ENCODE measurements at regions not wholly inside any gene's neighbourhood (a gene's known extent, or its start where the extent isn't known, plus 50 kb on each side); places are given as distances from the start of the nearest gene placed in this dataset.

DNA sequence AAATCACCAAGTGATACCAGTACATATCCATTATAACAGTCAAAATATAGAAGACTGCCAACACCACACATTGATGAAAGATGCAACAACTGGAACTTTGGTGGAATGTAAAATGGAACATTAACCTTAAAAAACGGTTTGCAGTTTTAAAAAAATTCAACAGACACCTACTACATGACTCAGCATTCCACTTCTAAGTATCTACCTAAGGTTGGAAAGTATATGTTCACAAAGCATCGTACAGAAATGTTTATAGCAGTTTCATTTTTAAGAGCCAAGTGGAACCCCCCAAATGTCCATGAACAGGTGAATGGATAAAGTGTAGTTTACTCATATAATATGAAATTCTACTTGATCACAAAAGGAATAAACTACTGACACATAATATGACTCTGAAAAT is 314.7 kb upstream of the ARRDC4 start:
- Histone ChIP-seq H3K4me3 (no peak overlapping the region), H3K4me1 (replicated peaks) (no peaks in the 10 kb centered on the region), H3K36me3 (no peaks in the 10 kb centered on the region), H3K27ac (no peak overlapping the region), H3K9me3 (no peaks in the 10 kb centered on the region), H3K27me3 (replicated peaks; ENCODE audit: insufficient read depth) (no peaks in the 10 kb centered on the region)
- no peak for DNase-seq (ENCODE audit: low spot score)
- intact Hi-C loops (cut with DNase I), result no loop called here
- 55% methylated on average over 2 of the region's 2 CpGs for WGBS
- TF ChIP-seq, protein P1, sequence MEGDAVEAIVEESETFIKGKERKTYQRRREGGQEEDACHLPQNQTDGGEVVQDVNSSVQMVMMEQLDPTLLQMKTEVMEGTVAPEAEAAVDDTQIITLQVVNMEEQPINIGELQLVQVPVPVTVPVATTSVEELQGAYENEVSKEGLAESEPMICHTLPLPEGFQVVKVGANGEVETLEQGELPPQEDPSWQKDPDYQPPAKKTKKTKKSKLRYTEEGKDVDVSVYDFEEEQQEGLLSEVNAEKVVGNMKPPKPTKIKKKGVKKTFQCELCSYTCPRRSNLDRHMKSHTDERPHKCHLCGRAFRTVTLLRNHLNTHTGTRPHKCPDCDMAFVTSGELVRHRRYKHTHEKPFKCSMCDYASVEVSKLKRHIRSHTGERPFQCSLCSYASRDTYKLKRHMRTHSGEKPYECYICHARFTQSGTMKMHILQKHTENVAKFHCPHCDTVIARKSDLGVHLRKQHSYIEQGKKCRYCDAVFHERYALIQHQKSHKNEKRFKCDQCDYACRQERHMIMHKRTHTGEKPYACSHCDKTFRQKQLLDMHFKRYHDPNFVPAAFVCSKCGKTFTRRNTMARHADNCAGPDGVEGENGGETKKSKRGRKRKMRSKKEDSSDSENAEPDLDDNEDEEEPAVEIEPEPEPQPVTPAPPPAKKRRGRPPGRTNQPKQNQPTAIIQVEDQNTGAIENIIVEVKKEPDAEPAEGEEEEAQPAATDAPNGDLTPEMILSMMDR (IDR thresholded peaks at IDR 0.05), result no peak
- no peak for TF ChIP-seq POLR2AphosphoS5 (IDR thresholded peaks at IDR 0.05)
- TF ChIP-seq POLR2A (IDR thresholded peaks at IDR 0.05), result no peak

GRCh38 chr15:97648728-97649127 is 311.8 kb upstream of the ARRDC4 start:
- WGBS, result 66% methylated on average over 1 of the region's 1 CpG
- H3K36me3 ChIP-seq, result no peaks in the 10 kb centered on the region
- no peak overlapping the region for H3K4me3 ChIP-seq
- H3K9me3 ChIP-seq, result no peaks in the 10 kb centered on the region
- H3K27ac ChIP-seq, result no peak overlapping the region
- H3K4me1 ChIP-seq (replicated peaks), result no peaks in the 10 kb centered on the region
- no peak for TF ChIP-seq POLR2AphosphoS5 (IDR thresholded peaks at IDR 0.05)
- no peak for TF ChIP-seq POLR2A (IDR thresholded peaks at IDR 0.05)
- TF ChIP-seq, protein P1 (IDR thresholded peaks at IDR 0.05), result no peak
- no peaks in the 10 kb centered on the region for H3K27me3 ChIP-seq (replicated peaks; ENCODE audit: insufficient read depth)
- intact Hi-C loops (cut with DNase I), result no loop called here
- DNase-seq (ENCODE audit: low spot score), result no peak

- TF ChIP-seq, protein P1 (IDR thresholded peaks at IDR 0.05), result no peak
- TF ChIP-seq POLR2AphosphoS5 (IDR thresholded peaks at IDR 0.05), result no peak
- TF ChIP-seq POLR2A (IDR thresholded peaks at IDR 0.05), result no peak
- 25% methylated on average over 3 of the region's 3 CpGs for WGBS
- H3K4me3 ChIP-seq, result no peak overlapping the region
These were observed 308.5 kb upstream of the ARRDC4 start for GRCh38 chr15:97652041-97652440.

GRCh38 chr15:97652700-97653167 is 307.8 kb upstream of the ARRDC4 start:
- Histone ChIP-seq H3K27me3 (replicated peaks; ENCODE audit: insufficient read depth) (no peaks in the 10 kb centered on the region), H3K36me3 (no peaks in the 10 kb centered on the region), H3K4me3 (no peak overlapping the region), H3K4me1 (replicated peaks) (no peaks in the 10 kb centered on the region), H3K9me3 (no peaks in the 10 kb centered on the region), H3K27ac (no peak overlapping the region)
- intact Hi-C loops (cut with DNase I), result no loop called here
- TF ChIP-seq, protein P1 (IDR thresholded peaks at IDR 0.05), result no peak
- TF ChIP-seq POLR2AphosphoS5 (IDR thresholded peaks at IDR 0.05) (no peak), POLR2A (IDR thresholded peaks at IDR 0.05) (no peak)
- no peak for DNase-seq (ENCODE audit: low spot score)
- WGBS, result under 1% methylated on average over 30 of the region's 32 CpGs

More at GRCh38 chr15:97652041-97652440, 308.5 kb upstream of the ARRDC4 start:
- Histone ChIP-seq H3K4me1 (replicated peaks) (no peaks in the 10 kb centered on the region), H3K27me3 (replicated peaks; ENCODE audit: insufficient read depth) (no peaks in the 10 kb centered on the region), H3K9me3 (no peaks in the 10 kb centered on the region), H3K27ac (no peak overlapping the region), H3K36me3 (no peaks in the 10 kb centered on the region)
- no peak for DNase-seq (ENCODE audit: low spot score)
- intact Hi-C loops (cut with DNase I), result no loop called here

GRCh38 chr15:97653896-97654295 is 306.6 kb upstream of the ARRDC4 start:
- Histone ChIP-seq H3K4me1 (replicated peaks) (no peaks in the 10 kb centered on the region), H3K36me3 (no peaks in the 10 kb centered on the region), H3K4me3 (no peak overlapping the region), H3K27ac (no peak overlapping the region), H3K27me3 (replicated peaks; ENCODE audit: insufficient read depth) (no peaks in the 10 kb centered on the region), H3K9me3 (no peaks in the 10 kb centered on the region)
- intact Hi-C loops (cut with DNase I), result no loop called here
- DNase-seq (ENCODE audit: low spot score), result no peak
- 98% methylated on average over 1 of the region's 1 CpG for WGBS
- TF ChIP-seq POLR2AphosphoS5 (IDR thresholded peaks at IDR 0.05), result no peak
- TF ChIP-seq, protein P1 (IDR thresholded peaks at IDR 0.05), result no peak
- no peak for TF ChIP-seq POLR2A (IDR thresholded peaks at IDR 0.05)

Data from prostate gland (tissue), 2 donors.